Activated CD8-positive, alpha-beta memory T cell treated with anti-CD3 and anti-CD28 coated beads, Interleukin-2, amount 50 U/mL, for 24 hours (primary cell): ENCODE measurements at regions not wholly inside any gene's neighbourhood (a gene's known extent, or its start where the extent isn't known, plus 50 kb on each side); places are given as distances from the start of the nearest gene placed in this dataset.

Experiments
- DNase-seq: peaks from one replicate; pipeline ENCODE4 v3.0.0-alpha.2; 2020; ENCODE audit errors: extremely low read depth

GRCh38 chr9:27880635-27881034 is 307.4 kb upstream of the C9orf72 start:
- DNase-seq = no peak

GRCh38 chr9:27888661-27889295 is 315.5 kb upstream of the C9orf72 start:
- no peak for DNase-seq

- DNase-seq = no peak
These were observed 351.2 kb upstream of the C9orf72 start for GRCh38 chr9:27924502-27924901.

- DNase-seq = no peak
These were observed 352.5 kb upstream of the C9orf72 start for GRCh38 chr9:27925815-27926214.

DNA sequence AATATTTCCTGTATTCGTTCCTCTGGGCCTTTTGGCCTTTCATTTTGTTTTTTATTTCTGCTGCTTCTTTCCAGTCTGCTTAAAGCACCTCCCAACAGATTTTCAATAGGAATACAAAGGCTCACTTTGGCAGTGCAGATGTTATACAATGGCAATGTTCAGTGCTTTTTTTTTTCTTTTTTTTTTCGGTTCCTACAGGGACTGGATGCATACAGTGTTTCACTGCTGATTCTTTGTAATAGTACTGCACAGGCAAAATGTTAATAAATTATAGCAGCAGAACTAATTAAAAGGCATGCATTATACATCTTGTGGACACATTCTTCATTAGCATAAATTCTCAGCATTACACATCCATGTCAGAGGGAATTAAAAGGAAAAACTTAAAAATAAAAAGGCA is 356.6 kb upstream of the C9orf72 start:
- no peak for DNase-seq

DNA sequence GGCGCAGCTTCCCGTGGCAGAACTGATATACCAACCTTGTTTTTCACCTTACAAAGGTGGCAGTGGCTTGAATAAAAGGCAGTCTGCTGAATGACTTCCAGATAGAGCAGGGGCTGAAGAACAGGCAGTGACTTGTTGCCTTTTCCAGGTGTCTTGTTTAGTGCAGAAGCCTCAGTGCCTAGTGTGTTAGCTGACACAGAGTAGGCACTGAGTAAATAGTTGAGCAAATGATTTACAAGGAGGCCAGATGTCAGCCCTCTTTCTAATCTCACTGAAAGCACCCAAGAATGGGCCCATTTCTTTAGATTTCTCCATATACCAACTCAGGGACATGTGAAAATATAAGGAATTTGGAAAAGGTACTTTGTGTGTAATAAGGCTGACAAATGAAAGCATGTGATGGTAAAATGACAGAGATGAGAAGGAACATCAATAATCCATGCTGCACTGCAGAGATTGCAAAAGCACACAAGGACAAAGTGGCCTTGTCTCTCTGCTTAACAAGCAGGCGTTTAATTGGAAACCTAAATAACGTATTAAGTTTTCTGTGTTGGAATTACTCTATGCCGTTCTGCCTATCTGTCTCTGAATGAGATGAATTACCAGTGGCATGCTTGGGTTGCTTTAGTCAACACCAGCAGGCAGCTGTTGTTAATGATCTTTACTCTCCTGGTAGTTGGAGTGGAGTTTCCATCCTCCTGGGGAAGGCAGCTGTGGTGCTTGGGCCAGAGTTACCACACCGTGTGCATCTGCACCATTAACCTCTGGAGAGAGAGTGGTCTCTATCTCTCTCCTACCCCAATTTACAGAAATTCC is 360.1 kb upstream of the C9orf72 start:
- DNase-seq = no peak

GRCh38 chr9:27934471-27934870 is 361.2 kb upstream of the C9orf72 start:
- no peak for DNase-seq

DNA sequence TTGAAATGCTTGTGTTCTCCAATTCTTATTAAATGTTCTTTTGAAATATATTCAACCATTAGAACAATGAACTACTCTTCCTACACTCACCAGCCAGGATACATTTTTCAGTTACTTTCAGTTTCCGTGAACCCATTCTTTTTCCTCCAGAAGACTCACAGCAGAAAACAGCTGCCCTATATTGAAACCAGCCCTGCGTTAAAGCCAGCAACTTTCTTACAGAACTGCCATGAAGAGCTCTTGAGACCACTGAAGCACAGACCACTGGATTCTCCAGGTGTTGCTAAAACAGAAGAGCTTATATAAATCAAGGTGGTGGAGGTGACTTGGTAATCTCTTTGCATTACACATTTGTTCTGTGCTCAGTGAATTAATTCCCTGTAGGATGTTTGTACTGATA is 365.9 kb upstream of the C9orf72 start:
- no peak for DNase-seq

DNA sequence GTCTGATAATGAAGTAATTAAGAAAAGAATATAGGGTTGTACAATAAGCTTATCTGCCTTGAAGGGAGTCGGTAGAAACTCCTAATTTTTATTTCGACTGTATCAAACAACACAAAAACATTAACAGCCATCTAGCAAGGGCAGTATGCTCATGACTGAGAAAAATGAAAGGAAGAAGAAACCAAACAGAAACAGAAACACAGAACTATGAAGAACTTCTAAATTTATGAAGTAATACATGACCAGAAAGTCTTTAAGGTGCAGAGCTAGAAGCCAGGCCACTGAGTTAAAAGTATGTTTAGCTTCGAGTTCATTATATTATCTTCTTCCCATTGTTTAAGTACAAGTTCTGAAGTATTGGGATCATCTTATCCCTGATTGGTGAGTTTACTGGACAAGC is 367.3 kb upstream of the C9orf72 start:
- no peak for DNase-seq

- no peak for DNase-seq
These were observed 370.2 kb upstream of the C9orf72 start for GRCh38 chr9:27943501-27943900.

DNA sequence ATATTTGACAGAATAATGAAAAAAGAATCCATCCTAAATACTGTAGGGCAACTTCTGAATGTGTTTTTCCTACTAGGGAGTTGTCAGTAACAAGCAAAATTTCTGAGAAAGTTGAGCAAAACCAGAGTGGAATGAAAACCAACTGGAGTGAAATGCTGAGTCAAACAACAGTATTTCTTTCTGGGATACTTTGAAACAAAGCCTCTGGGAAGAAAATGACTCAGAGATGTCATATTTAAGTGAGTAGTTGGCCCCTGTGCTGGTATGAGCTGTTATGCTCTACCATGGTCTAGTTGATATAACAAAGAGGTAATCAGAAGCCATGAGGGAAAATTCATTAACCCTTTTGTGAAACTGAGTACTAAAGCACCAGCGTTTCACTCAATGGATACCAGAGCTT is 372.1 kb upstream of the C9orf72 start:
- DNase-seq = no peak

GRCh38 chr9:27950382-27950781 is 377.1 kb upstream of the C9orf72 start:
- DNase-seq = no peak

- no peak for DNase-seq
These were observed 381.6 kb upstream of the C9orf72 start for GRCh38 chr9:27954858-27955257.

- no peak for DNase-seq
These were observed 390.6 kb upstream of the C9orf72 start for GRCh38 chr9:27963836-27964235.

DNA sequence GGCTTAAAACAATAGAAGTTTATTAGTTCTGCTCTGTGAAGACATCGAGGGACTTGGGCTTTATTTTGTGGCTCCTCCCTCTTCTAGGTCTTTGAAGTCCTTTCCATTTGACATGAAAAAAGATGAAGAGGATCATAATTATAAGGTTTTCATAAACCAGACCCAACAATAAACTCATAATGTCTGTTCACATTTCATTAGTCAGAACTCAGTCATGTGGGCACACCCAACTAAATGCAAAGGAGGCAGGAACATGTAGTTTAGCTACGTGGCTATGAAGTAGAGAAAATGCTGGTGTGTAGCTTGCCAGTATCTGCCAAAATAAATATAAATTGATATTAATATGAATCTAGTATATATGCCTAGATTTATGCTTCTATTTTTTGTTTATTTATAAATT is 393.9 kb upstream of the C9orf72 start:
- DNase-seq = no peak

GRCh38 chr9:27977931-27978330 is 404.6 kb upstream of the C9orf72 start:
- no peak for DNase-seq

DNA sequence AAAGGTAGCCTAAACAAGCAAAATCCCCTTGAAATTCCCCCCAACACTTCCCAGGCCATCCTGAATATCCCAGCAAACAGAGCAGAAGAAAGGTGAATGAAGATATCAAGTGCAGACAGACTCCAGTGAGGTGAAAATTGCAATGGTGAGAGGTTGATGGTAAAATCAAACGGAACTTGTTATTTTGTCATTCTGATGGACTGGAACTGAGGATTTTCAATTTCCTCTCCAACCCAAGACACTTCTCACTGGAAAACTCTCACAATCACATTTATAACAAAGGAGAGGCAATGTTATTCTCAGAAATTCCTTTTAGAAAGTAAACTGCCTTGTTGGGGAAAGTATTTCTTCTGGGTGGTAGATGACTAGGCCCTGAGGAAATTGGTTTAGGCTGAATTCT is 412.4 kb upstream of the C9orf72 start:
- no peak for DNase-seq

GRCh38 chr9:27990524-27990923 is 417.2 kb upstream of the C9orf72 start:
- no peak for DNase-seq

- DNase-seq = no peak
These were observed 417.9 kb upstream of the C9orf72 start for GRCh38 chr9:27991221-27991620.

DNA sequence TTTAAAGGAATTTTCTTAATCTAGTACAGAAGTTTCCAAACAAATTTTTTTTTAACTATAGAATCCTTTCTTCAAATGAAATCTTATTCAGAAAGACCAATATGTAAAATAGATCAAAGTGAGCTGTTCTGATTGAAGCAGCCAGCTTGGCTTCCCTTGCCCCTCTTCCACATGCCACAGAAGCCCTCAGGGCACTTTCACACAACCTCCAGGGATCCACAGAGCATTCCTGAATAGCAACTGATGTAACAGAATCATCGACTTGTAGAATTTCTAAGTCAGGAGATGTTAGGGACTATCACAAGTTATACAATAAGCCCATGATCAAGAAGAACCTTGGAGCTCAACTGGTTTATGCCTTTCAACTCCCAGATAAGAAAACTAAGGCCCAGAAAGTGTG is 427.8 kb upstream of the C9orf72 start:
- DNase-seq = no peak

- DNase-seq = no peak
These were observed 431.6 kb upstream of the C9orf72 start for GRCh38 chr9:28004900-28005299.

DNA sequence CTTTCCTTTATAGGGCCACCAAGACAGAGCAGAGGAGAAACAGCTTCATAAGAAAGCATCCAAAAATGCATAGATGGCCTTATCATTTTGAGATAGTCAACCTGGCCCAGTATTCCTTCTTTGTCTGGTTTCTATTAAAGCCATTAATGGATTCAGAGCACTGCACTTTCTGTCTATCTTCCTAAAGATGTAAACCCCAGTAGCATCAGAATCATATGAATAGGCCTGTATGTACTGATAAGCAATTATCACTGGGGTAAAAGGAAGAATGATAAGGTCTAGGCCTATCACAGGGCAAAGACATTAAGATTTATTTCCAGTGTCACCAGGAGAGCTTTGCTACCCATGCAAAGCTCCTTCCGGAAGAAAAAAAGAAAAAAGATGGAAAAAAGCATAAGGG is 432.5 kb upstream of the C9orf72 start:
- DNase-seq = no peak

GRCh38 chr9:28007097-28007817 is 434.0 kb upstream of the C9orf72 start:
- DNase-seq = no peak
